Neural progenitor cell (in vitro differentiated cells): ENCODE measurements at regions not wholly inside any gene's neighbourhood (a gene's known extent, or its start where the extent isn't known, plus 50 kb on each side); places are given as distances from the start of the nearest gene placed in this dataset.

Experiments
- CTCF ChIP-seq: fragments of 200-600 bp; sonication (generic); IDR thresholded peaks from 2 replicates; pipeline ENCODE4 v1.5.1; 2017; ENCODE audit warnings: antibody characterized with exemption, mild to moderate bottlenecking
- EZH2 ChIP-seq: fragments of 200-600 bp; sonication (generic); IDR thresholded peaks from 2 replicates; pipeline ENCODE4 v1.6.1; 2017; ENCODE audit warnings: antibody characterized with exemption, mild to moderate bottlenecking, moderate library complexity
- EZH2phosphoT487 ChIP-seq: fragments of 200-600 bp; sonication (generic); IDR thresholded peaks from 2 replicates; pipeline ENCODE4 v1.6.1; 2017; ENCODE audit warnings: antibody characterized with exemption

DNA sequence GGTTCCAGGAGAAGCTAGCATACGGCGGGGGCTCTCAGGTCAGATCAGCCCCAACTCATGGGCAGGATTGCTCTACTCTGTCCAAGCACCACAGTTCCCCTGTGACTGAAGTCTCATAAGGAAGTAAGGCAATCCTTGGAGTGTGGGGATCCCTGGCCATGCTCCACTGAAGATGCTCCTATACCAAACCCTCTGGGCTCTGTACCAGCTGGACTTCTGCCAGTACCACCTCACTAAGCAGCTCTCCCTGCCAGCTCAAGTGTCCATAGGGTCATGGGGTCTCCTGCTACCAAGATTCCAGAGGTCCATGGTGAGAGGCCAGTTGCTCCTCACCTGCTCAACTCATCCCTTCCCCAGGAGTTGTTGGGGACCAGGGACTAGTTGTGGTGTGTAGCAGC, 355.7 kb upstream of the STEAP1 start:
- no peak for TF ChIP-seq EZH2phosphoT487
- TF ChIP-seq CTCF = no peak
- no peak for TF ChIP-seq EZH2
